Tibial nerve (tissue), 4 donors: ENCODE measurements at regions not wholly inside any gene's neighbourhood (a gene's known extent, or its start where the extent isn't known, plus 50 kb on each side); places are given as distances from the start of the nearest gene placed in this dataset.

Source experiments
- CTCF ChIP-seq, 5 experiments: fragments of 200-600 bp in 3 of 5; fragments of 450-650 bp in 2 of 5; sonication (generic) in 3 of 5; IDR thresholded peaks; one replicate each; pipeline ENCODE4 v1.5.1; 2016 to 2019; ENCODE audit warnings: antibody characterized with exemption in 5 of 5, mild to moderate bottlenecking in 3 of 5, moderate library complexity in 2 of 5
- EP300 ChIP-seq, 2 donors: sonication (generic); formaldehyde crosslinking; IDR thresholded peaks; one replicate each; pipeline ENCODE4 v1.6.1; 2017; ENCODE audit warnings: antibody characterized with exemption in 2 of 2, mild to moderate bottlenecking in 1 of 2

DNA sequence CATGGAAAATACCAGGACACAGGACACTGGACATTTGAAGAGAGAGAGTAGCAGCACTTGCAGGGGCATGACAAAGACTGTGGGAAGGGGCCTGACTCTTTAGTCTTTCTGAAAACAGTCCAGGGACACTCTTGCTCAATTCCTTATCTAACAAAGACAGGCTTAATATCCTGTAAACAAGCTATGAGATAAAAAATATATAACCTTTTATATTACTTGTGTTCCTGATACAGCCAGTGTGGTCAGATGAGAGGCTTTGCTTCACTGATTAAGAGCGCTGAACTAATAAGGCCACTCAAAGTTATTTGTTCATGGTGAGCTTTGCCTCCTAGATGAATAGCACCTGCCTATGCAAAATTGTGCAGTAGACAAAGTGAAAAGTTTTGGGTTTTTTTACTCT is 518.7 kb downstream of the LRRC70 start:
- TF ChIP-seq CTCF (IDR thresholded peaks at IDR 0.05), result no peak
- no peak for TF ChIP-seq EP300 (IDR thresholded peaks at IDR 0.05)
